Body of pancreas (tissue), 4 donors: ENCODE measurements at regions not wholly inside any gene's neighbourhood (a gene's known extent, or its start where the extent isn't known, plus 50 kb on each side); places are given as distances from the start of the nearest gene placed in this dataset.

Experiments used
- ATAC-seq: fragments of 150-250 bp; one replicate; pipeline ENCODE4 v1.9.1; 2016
- DNase-seq, 4 donors: peaks; one replicate each; pipeline ENCODE4 v3.0.0-alpha.2; 2019
- H3K27ac ChIP-seq, 4 donors: fragments of 200-600 bp; sonication (generic); 1 replicate in 3 of 4; 2 replicates in 1 of 4; pipeline versions ENCODE4 v1.5.1 to v1.6.1; 2016 to 2019; ENCODE audit warnings: mild to moderate bottlenecking in 1 of 4, mixed read lengths in 1 of 4, moderate library complexity in 1 of 4
- H3K27me3 ChIP-seq, 2 donors: fragments of 200-600 bp; sonication (generic); one replicate each; pipeline ENCODE4 v1.6.0; 2016; ENCODE audit warnings: mild to moderate bottlenecking in 1 of 2
- H3K36me3 ChIP-seq, 2 donors: fragments of 200-600 bp; sonication (generic); replicated peaks in 1 of 2; 2 replicates each; pipeline ENCODE4 v1.5.1; 2016; ENCODE audit warnings: low read depth in 2 of 2; ENCODE audit not compliant: insufficient read depth in 1 of 2
- H3K4me1 ChIP-seq: fragments of 200-600 bp; sonication (generic); one replicate; pipeline ENCODE4 v1.6.0; 2016
- H3K4me3 ChIP-seq, 2 donors: fragments of 200-600 bp; sonication (generic); 1 replicate in 1 of 2; 2 replicates in 1 of 2; pipeline ENCODE4 v1.5.1; 2016 to 2019
- H3K9me3 ChIP-seq, 3 donors: fragments of 200-600 bp; sonication (generic); 1 replicate in 2 of 3; 2 replicates in 1 of 3; pipeline ENCODE4 v1.5.1; 2016
- POLR2A ChIP-seq, 3 donors: fragments of 450-650 bp; IDR thresholded peaks; one replicate each; pipeline ENCODE4 v1.6.1; 2016; ENCODE audit warnings: antibody characterized with exemption in 3 of 3, mild to moderate bottlenecking in 2 of 3
- WGBS, 2 donors: methylation state at CpG; one replicate each; pipeline ENCODE4 v1.1.5; 2017; 5-methylcytosine and 5-hydroxymethylcytosine counted together
- intact Hi-C: fragments of 100-400 bp; cut with DNase I; formaldehyde crosslinking; loops from one replicate; pipeline ENCODE4 v1.15.1; 2023
- TF ChIP-seq, protein P1 (sequence below), 7 experiments: fragments of 450-650 bp in 4 of 7; fragments of 200-600 bp in 3 of 7; sonication (generic) in 3 of 7; IDR thresholded peaks; one replicate each; pipeline ENCODE4 v1.5.1; 2016 to 2019; ENCODE audit warnings: antibody characterized with exemption in 7 of 7

DNA sequence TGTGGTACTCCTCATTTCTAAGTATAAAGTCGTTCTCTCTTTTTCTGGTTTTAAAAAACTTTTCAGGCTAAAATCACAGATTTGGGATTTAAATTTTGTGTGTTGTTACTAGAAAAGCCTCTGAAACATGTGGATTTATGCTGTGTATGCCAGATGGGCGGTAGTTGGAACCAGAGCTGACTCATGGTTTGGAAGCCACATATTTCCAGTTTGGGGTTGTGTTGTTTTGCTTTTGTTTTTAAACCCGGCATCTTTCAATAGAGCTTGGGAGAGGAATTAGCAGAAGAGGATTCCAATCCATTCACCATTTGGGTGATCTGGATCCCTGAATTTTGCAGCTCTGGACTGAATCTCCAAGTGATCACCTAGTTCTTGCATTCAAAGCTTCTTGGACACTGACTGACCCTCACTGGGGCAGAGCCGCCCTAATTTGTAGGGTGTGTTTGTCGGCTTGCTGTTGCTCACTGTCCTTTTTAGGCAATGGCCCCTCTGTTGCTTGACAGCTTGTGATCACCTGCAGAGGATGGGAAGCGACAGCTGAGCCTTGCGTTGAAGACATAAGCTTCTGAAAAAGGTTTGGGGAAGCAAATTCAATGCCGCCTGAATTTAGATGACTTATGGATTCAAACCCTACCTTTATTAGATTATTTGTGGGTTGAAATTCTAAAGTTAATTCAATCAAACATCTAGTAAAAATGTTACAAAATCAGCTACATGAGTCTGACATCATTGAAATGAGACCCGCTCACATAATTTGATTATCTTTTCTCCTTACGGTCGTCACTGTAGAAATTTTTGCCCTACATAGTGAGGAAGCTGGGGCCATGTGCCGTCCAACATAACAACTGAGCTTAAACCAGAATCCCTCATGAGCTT, 79.9 kb upstream of the CD83 start:
- TF ChIP-seq POLR2A (IDR thresholded peaks at IDR 0.05) = no peak
- TF ChIP-seq, protein P1, sequence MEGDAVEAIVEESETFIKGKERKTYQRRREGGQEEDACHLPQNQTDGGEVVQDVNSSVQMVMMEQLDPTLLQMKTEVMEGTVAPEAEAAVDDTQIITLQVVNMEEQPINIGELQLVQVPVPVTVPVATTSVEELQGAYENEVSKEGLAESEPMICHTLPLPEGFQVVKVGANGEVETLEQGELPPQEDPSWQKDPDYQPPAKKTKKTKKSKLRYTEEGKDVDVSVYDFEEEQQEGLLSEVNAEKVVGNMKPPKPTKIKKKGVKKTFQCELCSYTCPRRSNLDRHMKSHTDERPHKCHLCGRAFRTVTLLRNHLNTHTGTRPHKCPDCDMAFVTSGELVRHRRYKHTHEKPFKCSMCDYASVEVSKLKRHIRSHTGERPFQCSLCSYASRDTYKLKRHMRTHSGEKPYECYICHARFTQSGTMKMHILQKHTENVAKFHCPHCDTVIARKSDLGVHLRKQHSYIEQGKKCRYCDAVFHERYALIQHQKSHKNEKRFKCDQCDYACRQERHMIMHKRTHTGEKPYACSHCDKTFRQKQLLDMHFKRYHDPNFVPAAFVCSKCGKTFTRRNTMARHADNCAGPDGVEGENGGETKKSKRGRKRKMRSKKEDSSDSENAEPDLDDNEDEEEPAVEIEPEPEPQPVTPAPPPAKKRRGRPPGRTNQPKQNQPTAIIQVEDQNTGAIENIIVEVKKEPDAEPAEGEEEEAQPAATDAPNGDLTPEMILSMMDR (IDR thresholded peaks at IDR 0.05) = no peak
- no peak overlapping the region for H3K27ac ChIP-seq
- ATAC-seq (no peak), DNase-seq (no peak)
- H3K27me3 ChIP-seq = no peaks in the 10 kb centered on the region
- H3K4me1 ChIP-seq = peaks cover 21% of the 10 kb centered on the region
- WGBS, 2 donors = 68 to 76% methylated on average over 12 of the region's 12 CpGs
- no peaks in the 10 kb centered on the region for H3K9me3 ChIP-seq
- intact Hi-C loops = no loop called here
- no peak overlapping the region for H3K4me3 ChIP-seq
- no peaks in the 10 kb centered on the region for H3K36me3 ChIP-seq

DNA sequence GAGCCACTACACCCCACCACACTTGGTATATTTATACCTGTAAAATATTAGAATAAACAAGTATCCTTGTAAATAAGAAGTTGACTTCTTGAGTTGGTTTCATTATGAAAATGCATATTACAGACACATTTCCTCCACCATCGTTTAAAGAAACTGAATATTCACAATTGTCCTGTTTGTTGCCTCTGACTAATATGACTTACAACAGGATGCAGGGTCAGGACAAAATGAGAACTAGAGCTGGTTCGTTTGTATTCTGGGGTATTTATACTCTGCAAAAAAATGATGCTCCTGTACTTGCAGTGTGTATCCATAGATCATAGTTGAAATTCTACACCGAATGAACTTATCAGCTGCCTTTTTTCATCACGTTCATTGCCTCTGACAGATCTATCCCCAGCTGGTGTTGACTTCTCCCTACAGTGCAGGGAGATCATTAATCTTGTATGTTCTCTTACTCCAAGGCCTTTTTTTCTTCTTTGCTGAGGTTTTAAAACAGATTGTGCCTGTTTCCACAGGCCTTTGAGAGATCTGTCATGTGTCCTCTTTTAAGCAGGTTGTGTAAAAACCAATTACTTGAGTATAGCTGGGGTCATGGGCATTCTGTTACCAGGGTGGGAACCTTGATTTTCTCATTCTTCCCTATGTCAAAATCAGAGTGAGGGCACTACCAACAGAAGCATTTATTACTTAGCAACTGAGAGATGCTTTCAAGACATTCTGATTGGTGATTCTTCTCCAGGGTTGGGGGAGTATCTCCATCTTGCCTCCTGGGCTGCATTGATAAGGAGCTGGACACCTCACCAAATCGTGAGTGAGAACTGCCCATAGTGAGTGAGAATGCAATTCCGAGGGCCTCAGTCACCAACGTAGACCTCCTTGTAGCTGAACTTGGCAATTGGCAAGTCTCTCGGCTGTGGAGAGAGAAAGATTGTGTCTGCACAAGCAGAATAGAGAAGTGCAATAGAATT, 78.8 kb upstream of the CD83 start:
- ATAC-seq (no peak), DNase-seq (no peak)
- no peak for TF ChIP-seq POLR2A (IDR thresholded peaks at IDR 0.05)
- TF ChIP-seq, protein P1 (IDR thresholded peaks at IDR 0.05) = no peak
- Histone ChIP-seq H3K4me1 (peaks cover 21% of the 10 kb centered on the region), H3K27ac (peak overlapping the region in 2 of 4 donors; percentile 34 to 43), H3K9me3 (no peaks in the 10 kb centered on the region), H3K27me3 (no peaks in the 10 kb centered on the region), H3K36me3 (no peaks in the 10 kb centered on the region), H3K4me3 (no peak overlapping the region)
- intact Hi-C loops = no loop called here
- 33 to 35% methylated on average over 8 of the region's 8 CpGs for WGBS, 2 donors

DNA sequence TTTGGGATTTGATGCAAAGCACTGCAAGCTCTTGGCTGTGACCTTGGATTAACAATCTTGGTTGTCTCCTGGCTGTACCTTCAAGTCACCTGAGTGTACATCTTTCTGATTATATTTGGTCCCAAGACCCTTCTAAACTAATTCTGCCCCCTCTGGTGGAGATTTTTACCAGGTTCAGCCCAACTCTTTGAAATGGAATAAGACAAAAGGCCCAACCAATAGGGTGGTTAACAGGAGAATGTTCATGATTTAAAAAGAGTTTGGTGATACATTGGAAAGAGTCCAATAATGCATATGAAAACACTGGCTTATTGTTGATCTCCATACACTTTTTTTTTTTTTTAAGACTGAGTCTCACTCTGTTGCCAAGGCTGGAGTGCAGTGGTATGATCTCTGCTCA, 77.5 kb upstream of the CD83 start:
- no peak for ATAC-seq
- TF ChIP-seq POLR2A (IDR thresholded peaks at IDR 0.05) = no peak
- TF ChIP-seq, protein P1 (IDR thresholded peaks at IDR 0.05) = no peak
- peaks cover 11% of the 10 kb centered on the region for H3K4me1 ChIP-seq
- no peaks in the 10 kb centered on the region for H3K27me3 ChIP-seq
- H3K27ac ChIP-seq = peak overlapping the region in 1 of 4 donors; percentile 8
- intact Hi-C loops = no loop called here
- DNase-seq = no peak
- H3K36me3 ChIP-seq = no peaks in the 10 kb centered on the region
- no peaks in the 10 kb centered on the region for H3K9me3 ChIP-seq
- no peak overlapping the region for H3K4me3 ChIP-seq

DNA sequence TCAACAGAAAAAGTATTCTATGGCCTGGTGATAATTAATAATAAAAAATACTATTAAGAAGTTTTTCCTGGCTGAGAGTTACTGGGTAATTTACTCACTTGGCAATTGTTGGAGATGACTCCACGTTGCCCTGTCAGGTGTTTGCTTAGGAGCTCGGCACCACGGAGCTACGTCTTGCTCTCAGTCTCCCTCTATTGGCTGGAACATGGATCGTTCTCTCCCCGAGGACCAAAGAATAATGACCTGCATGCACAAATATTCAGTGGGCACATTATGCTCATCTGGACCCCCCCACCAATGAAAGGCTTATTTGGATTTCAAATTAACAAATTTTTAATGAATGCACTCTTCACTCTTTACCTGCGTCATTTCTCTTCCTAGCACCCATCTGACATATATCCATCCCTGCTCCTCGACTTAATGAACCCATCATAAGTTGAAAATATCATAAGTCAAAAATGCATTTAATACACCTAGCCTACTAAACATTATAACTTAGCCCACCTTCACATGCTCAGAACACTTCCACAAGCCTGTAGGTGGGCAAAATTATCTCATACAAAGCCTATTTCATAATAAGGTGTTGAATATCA, 71.0 kb upstream of the CD83 start:
- Histone ChIP-seq H3K4me3 (no peak overlapping the region), H3K9me3 (no peaks in the 10 kb centered on the region), H3K27ac (no peak overlapping the region), H3K27me3 (no peaks in the 10 kb centered on the region), H3K4me1 (no peaks in the 10 kb centered on the region), H3K36me3 (no peaks in the 10 kb centered on the region)
- intact Hi-C loops = no loop called here
- DNase-seq = peak; percentile 54 to 69 (median 60)
- ATAC-seq = peak; percentile 64
- no peak for TF ChIP-seq POLR2A (IDR thresholded peaks at IDR 0.05)
- TF ChIP-seq, protein P1 (IDR thresholded peaks at IDR 0.05) = peak; percentile 52 to 66 (median 61)
- WGBS, 2 donors = 18 to 21% methylated on average over 8 of the region's 8 CpGs
